NOMO-1 (cell line): ENCODE measurements at regions not wholly inside any gene's neighbourhood (a gene's known extent, or its start where the extent isn't known, plus 50 kb on each side); places are given as distances from the start of the nearest gene placed in this dataset.
"Not testable (repeated sequence)": the region's sequence is repeated elsewhere in the genome, so short reads cannot be mapped to it uniquely, and the experiment has no call there.

Source experiments
- DNase-seq, 2 experiments: peaks; one replicate each; lab custom pipeline; 2025; ENCODE audit not compliant: unreplicated experiment in 2 of 2; lab: John Stamatoyannopoulos, UW

DNA sequence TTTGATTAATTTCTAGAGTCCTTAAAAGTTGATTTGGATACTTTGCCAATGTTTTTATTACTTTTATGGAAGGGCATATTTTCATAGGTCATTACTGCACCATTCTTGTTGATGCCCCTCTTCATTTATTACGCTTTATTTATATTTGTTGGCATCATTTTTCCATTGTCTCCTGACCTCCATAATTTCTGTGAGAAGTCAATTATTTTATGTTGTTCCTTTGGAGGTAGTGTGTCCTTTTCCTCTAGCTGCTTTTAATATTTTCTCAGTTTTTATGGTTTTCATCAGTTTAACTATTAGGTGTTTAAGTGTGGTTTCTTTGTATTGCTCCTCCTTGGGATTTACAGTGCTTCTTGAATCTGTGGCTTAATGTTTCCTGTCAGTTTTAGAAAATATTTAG lies 134.9 kb downstream of the SAMD9 start:
- DNase-seq: no peak

DNA sequence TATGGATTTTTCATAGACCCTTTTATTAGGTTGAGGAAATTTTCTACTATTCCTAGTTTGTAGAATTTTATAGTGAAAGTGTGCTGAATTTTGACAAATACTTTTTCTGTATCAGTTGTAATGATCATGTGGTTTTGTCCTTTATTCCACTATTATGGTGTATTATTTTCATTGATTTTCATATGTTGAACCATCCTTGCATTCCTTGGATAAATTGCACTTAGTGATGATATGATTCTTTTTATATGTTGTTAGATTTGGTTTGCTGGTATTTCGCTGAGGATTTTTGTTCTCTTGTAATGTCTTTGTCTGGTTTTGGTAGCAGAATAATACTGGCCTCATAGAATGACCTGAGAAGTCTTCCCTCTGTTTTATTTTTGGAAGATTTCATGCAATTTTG lies 140.6 kb upstream of the CDK6 start:
- DNase-seq: no peak

DNA sequence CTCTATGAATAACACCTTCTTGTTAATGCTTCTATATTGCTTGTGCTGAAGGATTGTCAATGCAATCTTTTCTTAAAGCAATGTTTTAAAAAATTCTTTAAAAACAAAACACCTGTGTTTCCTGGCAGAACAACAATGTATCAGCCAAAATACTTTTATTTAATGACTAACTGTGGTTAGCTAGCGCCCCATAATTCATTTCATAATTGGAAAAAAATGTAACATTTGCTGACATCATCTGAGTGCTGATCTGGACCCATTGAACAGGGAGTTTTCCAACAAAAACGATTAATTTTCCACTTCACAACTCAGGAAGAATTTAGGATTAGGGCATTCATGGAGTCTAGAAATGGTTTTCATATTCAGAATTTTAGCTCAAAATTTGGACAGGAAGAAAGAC lies 137.6 kb upstream of the CDK6 start:
- DNase-seq: no peak

DNA sequence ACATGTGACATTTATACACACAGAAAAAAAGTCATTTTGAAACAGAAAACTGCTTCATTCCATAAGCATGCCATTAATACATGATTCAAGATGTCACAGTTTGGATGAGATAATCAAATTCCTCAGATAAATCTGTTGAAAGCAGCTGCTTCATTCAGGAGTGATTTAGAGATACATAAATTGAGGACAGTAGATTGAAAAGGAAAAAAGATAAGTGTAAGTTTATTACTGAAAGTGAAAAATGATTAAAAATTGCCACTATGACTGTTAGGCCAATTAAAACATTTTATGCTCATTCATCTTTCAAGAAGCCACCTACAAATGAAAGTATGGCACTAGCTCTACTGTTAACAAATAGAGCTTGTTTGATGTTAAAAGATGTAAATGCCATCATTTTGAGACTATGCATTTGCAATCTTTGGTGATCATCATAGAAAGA lies 136.9 kb upstream of the CDK6 start:
- DNase-seq: no peak

DNA sequence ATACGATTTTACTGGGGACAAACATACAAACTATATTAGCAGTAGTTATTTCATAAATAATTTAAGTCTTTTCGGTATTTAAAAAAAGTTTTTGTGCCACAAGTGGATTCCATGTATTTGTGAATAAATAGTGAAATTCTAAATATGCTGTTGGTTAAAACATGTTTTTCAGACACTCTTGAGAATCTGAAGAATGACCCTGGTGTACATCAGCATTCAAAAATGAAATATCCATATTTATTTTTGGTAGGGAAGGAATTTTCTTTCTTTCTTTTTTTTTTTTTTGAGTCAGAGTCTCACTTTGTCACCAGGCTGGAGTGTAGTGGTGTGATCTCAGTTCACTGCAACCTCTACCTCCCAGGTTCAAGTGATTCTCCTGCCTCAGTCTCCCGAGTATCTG lies 136.1 kb upstream of the CDK6 start:
- DNase-seq: no peak

DNA sequence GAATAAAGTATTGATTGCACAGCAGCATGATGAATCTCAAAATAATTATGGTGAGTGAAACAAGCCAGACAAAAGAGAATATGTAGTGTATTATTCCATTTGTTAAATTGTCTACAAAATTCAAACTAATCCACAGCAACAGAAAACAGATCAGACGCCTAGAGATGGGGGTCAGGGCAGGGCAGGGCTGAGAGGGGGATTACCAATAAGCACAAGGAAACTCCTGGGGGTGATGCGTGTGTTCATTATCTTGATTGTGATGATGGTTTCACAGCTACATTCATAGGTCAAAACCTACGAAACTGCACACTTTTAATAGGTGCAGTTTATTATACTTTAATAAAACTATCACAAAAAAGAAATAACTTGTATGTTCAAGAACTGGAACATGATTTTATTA lies 132.7 kb upstream of the CDK6 start:
- DNase-seq: no peak

DNA sequence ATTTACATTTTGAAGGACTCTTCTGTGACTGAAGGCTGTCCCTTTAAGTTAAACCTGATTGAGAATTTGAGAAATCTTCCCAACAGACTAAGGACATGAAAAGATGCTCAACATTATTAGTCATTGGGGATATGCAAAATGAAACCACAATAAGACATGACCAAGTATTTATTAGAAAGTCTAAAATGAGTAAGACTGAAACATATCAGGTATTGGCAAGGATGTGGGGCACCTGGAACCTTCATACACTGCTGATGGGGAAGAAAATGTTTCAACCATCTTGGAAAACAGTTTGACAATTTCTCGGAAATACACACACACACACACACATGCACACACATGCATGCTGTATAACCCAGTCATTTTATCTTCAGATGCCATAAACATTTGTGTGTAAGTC lies 132.1 kb upstream of the CDK6 start:
- no peak for DNase-seq

DNA sequence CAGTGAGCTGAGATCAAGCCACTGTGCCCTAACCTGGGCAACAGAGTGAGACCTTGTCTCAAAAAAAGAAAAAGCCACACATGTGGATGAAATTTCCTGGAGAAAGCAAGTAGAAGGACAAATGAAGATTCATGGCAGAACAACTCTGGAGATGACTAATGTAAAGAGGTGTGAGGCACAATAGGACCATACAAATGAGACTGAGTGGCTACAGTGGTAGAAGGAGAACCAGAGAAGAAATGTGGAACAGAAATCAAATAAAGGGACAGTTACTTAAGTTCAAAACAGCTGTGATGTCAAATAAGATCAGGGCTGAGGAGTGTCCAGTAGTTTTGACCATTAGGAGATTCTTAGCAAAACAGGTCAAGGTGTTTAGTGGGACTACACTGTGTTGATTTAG lies 130.9 kb upstream of the CDK6 start:
- DNase-seq: no peak

DNA sequence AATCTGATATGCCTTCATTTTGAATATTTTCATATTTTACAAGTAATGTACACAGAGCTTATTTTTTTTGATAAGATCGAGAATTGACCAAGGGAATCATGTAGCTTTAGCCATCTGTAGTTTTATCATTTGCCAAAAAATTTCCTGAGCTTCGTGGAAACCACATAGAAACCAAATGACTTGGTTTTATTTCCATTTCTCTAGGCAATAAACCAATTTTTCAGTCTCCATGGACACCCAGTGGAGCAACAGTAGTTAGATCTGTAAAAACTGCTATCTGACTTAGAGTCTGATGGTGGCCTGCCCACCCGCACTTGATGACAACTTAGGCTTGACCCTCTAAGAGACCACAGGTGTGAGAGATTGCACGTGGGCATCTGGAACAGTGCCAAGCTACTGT lies 127.8 kb upstream of the CDK6 start:
- no peak for DNase-seq

DNA sequence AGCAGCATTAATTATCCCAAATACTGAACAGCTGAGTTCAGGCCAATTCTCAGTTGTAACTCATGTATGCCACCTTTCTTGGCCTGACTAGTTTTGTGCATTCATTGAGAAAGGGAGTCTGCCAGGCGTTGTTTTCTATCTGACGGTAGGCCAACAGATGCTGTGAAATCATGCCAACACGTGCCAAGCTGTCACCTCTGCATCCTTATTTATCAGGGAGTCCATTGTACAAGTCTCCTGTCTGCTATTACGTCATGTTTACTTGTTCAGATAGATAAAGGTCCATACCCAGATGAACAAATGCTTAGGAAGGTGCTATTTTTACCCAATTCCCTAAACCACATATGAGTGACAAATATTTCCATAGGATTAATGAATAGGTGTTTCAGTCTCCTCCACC lies 127.2 kb upstream of the CDK6 start:
- DNase-seq: no peak

DNA sequence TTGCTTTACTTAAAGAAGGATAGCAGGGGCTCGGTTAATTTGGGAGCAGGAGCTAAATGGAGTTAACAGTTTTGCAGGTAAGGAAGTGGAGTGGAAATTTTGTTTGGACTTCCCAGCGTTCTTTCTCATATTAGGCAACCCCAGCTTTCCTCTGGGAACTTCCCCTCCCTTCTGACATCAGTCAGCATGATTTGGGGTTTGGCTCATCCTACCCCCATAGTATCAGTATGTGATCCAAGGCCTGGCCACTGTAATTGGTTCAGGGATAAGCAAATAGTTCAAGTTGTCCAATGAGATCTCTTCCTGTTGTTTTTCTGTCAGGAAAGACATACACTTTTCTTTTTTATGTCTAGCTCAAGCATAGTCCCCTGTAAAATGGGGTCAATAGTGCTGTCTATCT lies 125.6 kb upstream of the CDK6 start:
- no peak for DNase-seq

DNA sequence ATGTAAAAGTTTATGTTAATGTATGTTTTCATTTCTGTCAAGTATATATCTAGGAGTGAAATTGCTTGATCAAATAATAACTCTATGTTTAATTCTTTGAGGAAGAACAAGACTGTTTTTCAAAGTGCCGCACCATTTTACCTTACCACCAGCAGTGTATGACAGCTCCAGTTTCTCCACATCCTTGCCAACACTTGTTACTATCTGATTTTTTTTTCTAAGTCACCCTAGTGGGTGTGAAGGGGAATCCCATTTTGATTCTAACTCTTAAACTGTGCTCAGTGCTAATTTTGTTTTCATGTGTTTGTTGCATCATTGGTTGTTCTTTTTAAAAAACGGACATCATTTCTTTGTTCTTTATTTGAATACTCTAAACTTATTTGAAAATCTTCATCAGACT lies 120.2 kb upstream of the CDK6 start:
- DNase-seq: no peak

DNA sequence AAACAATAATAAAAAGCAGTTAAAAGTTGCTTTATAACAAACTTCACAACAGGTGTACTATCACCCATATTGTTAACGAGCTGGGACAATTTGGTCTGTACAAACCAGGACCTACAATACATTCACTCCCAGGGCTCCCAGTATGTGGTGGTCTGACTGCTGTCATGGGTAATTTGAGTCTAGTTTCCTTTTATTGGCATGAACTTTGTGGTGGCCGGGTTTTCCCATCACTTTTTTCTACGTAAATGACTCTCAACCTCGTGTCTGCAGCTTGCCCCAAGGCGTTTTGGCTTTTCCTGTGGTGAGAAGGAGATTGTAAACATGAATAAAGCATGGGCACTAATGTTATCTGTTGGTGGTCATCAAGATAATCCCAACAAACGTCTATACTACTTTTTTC lies 118.7 kb upstream of the CDK6 start:
- DNase-seq: no peak

DNA sequence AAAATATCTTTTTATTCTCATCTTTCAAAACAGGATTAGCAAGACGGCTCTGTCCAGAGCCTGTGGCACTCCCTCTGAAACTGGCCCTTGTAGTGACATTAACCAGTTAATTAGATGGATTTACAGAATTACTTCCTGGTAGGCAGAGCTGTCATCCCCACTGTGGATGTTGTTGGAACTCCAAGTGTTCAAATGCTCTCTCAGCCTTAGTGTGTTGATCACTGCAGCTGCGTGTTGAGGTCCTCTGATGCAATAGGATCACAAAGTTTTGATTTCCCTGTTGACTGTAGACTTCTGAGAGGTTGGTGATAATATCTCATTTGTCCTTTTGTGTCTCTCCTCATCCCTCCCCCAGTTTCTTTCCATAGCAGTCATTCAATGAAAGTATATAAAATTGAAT lies 117.3 kb upstream of the CDK6 start:
- no peak for DNase-seq

DNA sequence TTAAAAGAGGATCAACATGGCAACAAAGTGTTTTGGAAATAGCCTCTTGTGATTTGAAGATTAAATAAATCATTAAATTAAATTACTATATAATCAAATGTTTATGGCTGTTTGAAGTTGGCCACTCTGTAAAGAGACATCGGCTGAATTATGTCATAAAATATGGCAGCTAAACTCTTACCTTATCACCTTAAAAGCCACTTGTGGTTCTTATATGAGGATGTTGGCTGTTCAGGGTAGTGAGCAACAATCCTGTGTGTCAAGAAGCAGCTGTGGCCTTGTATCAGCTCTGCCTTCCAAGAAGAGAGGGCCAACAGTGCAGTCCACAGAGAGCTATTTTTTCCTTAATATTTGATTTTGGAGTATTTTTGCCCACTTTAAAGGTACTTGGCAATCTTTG lies 113.4 kb upstream of the CDK6 start:
- no peak for DNase-seq

DNA sequence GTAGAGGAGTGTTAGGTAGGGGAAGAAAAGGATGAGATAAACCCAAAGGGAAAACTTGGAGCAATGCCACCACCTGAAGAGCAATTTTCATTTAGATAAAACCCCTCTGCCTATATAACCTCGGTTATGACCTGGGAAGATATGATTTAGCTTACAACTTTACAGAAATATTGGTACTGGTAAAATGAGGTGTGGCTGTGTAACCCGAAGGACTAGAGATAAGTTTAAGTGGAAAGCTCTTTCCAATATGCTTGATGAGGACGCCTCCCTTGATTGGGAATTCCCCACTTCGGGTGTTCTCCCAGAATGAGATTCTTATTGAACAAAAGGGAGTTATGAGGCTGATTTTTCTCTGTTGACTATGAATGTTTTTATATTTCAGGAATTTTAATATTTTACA lies 109.5 kb upstream of the CDK6 start:
- no peak for DNase-seq

DNA sequence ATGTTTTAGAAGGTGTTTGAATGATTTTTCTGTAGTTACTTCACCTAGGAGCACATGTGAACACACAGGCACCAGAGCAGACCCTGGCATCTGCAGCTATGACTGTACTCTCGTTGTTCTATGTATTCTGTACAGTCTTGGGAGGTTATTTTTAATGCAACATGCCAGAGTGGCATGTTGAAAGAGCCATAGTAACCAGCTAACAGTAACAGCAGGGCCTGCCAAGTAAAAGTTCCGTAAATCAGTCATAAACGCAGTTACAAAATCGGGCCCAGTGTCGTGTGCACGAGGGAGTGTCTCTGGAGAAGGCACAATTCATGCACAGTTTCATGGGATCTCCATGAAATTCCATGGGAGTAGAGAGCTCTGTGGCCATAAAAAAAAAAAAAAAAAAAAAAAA lies 108.3 kb upstream of the CDK6 start:
- no peak for DNase-seq

DNA sequence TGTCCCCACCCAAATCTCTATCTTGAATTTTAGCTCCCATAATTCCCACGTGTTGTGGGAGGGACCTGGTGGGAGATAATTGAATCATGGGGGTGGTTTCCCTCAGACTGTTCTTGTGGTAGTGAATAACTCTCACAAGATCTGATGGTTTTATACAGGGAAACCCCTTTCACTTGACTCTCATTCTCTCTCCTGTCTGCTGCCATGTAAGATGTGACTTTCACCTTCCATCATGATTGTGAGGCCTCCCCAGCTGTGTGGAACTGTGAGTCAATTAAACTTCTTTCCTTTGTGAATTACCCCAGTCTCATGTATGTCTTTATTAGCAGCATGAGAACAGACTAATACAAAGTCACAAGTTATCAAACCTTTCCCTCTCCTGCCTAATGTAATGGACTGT lies 106.3 kb upstream of the CDK6 start:
- DNase-seq: not testable (repeated sequence)

DNA sequence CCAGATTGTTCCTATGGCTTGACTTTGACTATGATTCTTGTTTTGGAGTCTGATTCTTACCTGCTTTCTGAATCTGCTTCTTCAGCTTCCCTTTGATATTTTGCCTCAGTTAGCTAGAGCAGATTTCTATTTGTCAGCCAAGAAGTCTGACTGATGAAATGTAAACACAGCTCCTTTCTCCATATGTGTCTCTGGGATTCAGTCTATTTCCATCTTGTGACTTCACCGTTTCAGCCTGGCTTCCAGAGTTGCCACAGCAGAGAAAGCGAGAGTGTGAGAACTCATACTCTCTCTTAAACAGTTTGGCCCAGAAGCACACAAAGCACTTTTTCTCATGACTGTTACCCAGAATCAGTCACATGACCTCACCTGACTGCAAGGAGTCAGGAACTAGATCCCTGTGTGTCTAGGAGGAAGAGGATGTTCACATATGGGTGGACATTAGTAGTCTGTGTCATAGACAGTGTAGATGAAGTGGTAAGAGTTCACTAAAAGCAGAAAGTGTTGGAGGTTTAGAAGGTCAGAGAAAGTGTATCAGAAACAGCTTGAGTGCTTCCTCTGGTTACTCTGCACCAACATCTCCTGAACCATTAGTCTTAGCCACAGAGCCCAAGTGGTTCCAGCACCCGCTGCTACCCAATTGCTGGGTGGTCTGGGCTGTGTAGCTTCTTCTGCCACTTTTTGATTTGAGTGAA lies 103.4 kb upstream of the CDK6 start:
- no peak for DNase-seq

DNA sequence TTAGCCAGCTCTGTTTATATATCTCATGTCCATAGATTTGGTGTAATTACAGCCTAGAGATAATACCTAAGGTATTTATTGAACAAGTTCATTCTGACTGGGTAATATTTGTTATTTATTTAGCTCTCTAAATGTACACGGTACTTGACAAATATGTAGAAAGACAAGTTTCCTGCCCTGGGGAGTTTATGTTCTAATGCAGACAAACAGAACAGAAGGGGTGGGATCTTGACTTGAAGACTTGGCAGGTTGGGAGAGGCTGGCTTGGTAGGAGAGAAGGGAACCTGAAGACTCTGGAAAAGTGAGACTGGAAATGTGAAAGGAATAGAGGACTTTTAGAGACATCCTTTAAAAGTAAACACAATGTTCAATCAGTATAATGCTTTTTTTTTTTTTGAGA lies 97.7 kb upstream of the CDK6 start:
- no peak for DNase-seq

DNA sequence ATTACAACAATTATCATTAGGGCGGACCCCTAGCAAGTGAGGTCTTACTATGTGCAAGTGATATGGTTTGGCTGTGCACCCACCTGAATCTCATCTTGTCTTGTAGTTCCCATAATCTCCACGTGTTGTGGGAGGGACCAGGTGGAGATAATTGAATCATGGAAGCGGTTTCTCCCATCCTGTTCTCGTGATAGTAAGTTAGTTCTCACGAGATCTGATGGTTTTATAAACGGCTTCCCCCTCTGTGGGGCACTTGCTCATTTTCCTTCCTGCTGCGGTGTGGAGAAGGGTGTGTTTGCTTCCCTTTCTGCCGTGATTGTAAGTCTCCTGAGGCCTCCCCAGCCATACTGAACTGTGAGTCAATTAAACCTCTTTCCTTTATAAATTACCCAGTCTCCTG lies 96.1 kb upstream of the CDK6 start:
- DNase-seq: no peak

DNA sequence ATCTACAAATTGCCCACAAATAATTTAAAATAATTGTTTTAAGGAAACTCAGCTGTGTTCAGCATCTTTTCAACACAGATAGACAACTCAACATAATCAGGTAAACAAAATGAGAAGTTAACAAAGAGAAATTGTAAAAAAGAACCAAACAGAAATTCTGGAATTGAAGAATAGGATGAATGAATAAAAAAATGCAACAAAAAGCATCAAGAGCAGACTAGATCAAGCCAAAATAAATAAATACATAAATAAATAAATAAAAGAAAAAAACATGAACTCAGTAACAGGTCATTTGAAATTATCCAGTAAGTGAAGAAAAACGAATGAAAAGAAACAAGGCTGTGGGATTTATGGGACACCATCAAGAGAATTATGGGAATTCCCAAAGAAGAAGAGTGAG lies 94.0 kb upstream of the CDK6 start:
- DNase-seq: no peak

DNA sequence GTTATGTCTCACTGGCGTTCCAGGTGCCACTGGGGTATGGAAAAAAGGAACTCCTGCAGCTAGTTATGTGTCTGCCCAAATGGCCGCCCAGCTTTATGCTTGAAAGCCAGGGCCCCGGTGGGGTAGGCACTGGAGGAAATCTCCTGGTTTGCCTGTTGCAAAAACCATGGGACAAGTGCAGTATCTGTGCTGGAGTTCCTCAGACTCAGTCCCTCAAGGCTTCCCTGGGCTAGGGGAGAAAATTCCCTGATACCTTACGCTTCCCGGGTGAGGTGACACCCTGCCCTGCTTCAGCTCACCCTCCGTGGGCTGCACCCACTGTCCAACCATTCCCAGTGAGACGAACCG lies 90.3 kb upstream of the CDK6 start:
- DNase-seq: no peak
